ENCODE measurements at regions not wholly inside any gene's neighbourhood (a gene's known extent, or its start where the extent isn't known, plus 50 kb on each side); places are given as distances from the start of the nearest gene placed in this dataset.

GRCh38 chr15:47624503-47624902 lies 92.8 kb upstream of the SEMA6D start:
- intact Hi-C loops (cut with micrococcal nuclease) = no loop called here

GRCh38 chr15:47639042-47639441 lies 78.3 kb upstream of the SEMA6D start:
- BruUV-seq (replicated peaks) = no TSS peak
- ChIA-PET POLR2A (ENCODE audit: unreplicated experiment) (no interaction called here), CTCF (no interaction called here)
- Histone ChIP-seq H3K9ac (ENCODE audit: low read length) (no peak overlapping the region), H4K20me1 (ENCODE audit: low read length) (no peaks in the 10 kb centered on the region), H3F3A (ENCODE audit: low read length, unreplicated experiment) (no peaks in the 10 kb centered on the region), H3K27ac (ENCODE audit: low read length) (no peak overlapping the region), H3K4me1 (ENCODE audit: insufficient read depth, low read length) (no peaks in the 10 kb centered on the region), H3K27me3 (ENCODE audit: low read length) (no peaks in the 10 kb centered on the region), H3K36me3 (ENCODE audit: low read depth, low read length) (no peaks in the 10 kb centered on the region), H3K79me2 (ENCODE audit: low read length) (no peaks in the 10 kb centered on the region), H3K9me3 (ENCODE audit: low read length) (no peaks in the 10 kb centered on the region), H3K4me2 (ENCODE audit: low read length) (no peak overlapping the region), H3K4me3 (ENCODE audit: low read length) (no peak overlapping the region), H3K9me2 (replicated peaks; ENCODE audit: low read length) (no peaks in the 10 kb centered on the region), H2AFZ (ENCODE audit: low read length) (no peak overlapping the region)
- no peak for ATAC-seq
- intact Hi-C loops (cut with micrococcal nuclease) = loop anchor here (10.0 kb wide), 1 partner anchor 46 kb away; no protein-coding TSS in a partner anchor
- TF ChIP-seq CTCF (conservative IDR thresholded peaks at IDR 0.05; ENCODE audit: low read depth, low read length) (no peak), EZH2 (IDR thresholded peaks at IDR 0.05; ENCODE audit: low read length, unreplicated experiment) (no peak), EZH2phosphoT487 (IDR thresholded peaks at IDR 0.05; ENCODE audit: borderline replicate concordance, low read length) (no peak)
- no peak for DNase-seq

More at GRCh38 chr15:47624503-47624902, 92.8 kb upstream of the SEMA6D start:
- ChIA-PET POLR2A (ENCODE audit: unreplicated experiment) (no interaction called here), CTCF (no interaction called here)
- BruUV-seq (replicated peaks) = no TSS peak
- Histone ChIP-seq H3K9me2 (replicated peaks; ENCODE audit: low read length) (no peaks in the 10 kb centered on the region), H3K9me3 (ENCODE audit: low read length) (no peaks in the 10 kb centered on the region), H2AFZ (ENCODE audit: low read length) (no peak overlapping the region), H3K27ac (ENCODE audit: low read length) (no peak overlapping the region), H3K9ac (ENCODE audit: low read length) (no peak overlapping the region), H3K79me2 (ENCODE audit: low read length) (no peaks in the 10 kb centered on the region), H3K27me3 (ENCODE audit: low read length) (no peaks in the 10 kb centered on the region), H3K4me2 (ENCODE audit: low read length) (no peak overlapping the region), H3K4me3 (ENCODE audit: low read length) (no peak overlapping the region), H3K36me3 (ENCODE audit: low read depth, low read length) (no peaks in the 10 kb centered on the region), H3K4me1 (ENCODE audit: insufficient read depth, low read length) (peaks cover 18% of the 10 kb centered on the region), H3F3A (ENCODE audit: low read length, unreplicated experiment) (no peaks in the 10 kb centered on the region), H4K20me1 (ENCODE audit: low read length) (no peaks in the 10 kb centered on the region)
- TF ChIP-seq EZH2phosphoT487 (IDR thresholded peaks at IDR 0.05; ENCODE audit: borderline replicate concordance, low read length) = no peak
- no peak for TF ChIP-seq EZH2 (IDR thresholded peaks at IDR 0.05; ENCODE audit: low read length, unreplicated experiment)
- TF ChIP-seq CTCF (conservative IDR thresholded peaks at IDR 0.05; ENCODE audit: low read depth, low read length) = no peak
- DNase-seq = peak; percentile 9
- no peak for ATAC-seq

GRCh38 chr15:47640079-47640478 lies 77.2 kb upstream of the SEMA6D start:
- Histone ChIP-seq H3K9me3 (ENCODE audit: low read length) (no peaks in the 10 kb centered on the region), H3K4me1 (ENCODE audit: insufficient read depth, low read length) (no peaks in the 10 kb centered on the region), H3K9me2 (replicated peaks; ENCODE audit: low read length) (no peaks in the 10 kb centered on the region), H3K27me3 (ENCODE audit: low read length) (no peaks in the 10 kb centered on the region), H3K36me3 (ENCODE audit: low read depth, low read length) (no peaks in the 10 kb centered on the region), H3K4me3 (ENCODE audit: low read length) (no peak overlapping the region), H3F3A (ENCODE audit: low read length, unreplicated experiment) (no peaks in the 10 kb centered on the region), H3K4me2 (ENCODE audit: low read length) (no peak overlapping the region), H3K27ac (ENCODE audit: low read length) (no peak overlapping the region), H3K9ac (ENCODE audit: low read length) (no peak overlapping the region), H2AFZ (ENCODE audit: low read length) (no peak overlapping the region), H3K79me2 (ENCODE audit: low read length) (no peaks in the 10 kb centered on the region), H4K20me1 (ENCODE audit: low read length) (no peaks in the 10 kb centered on the region)
- DNase-seq = no peak
- ChIA-PET POLR2A (ENCODE audit: unreplicated experiment) (no interaction called here), CTCF (no interaction called here)
- no peak for TF ChIP-seq CTCF (conservative IDR thresholded peaks at IDR 0.05; ENCODE audit: low read depth, low read length)
- ATAC-seq = no peak
- no TSS peak for BruUV-seq (replicated peaks)
- intact Hi-C loops (cut with micrococcal nuclease) = no loop called here

Measured in PC-3 (cell line).